CD4-positive, alpha-beta T cell treated with Interleukin-17A for 1 hour (primary cell): ENCODE measurements at regions not wholly inside any gene's neighbourhood (a gene's known extent, or its start where the extent isn't known, plus 50 kb on each side); places are given as distances from the start of the nearest gene placed in this dataset.

Experiments
- DNase-seq: peaks from one replicate; pipeline ENCODE4 v3.0.0-alpha.2; 2020

DNA sequence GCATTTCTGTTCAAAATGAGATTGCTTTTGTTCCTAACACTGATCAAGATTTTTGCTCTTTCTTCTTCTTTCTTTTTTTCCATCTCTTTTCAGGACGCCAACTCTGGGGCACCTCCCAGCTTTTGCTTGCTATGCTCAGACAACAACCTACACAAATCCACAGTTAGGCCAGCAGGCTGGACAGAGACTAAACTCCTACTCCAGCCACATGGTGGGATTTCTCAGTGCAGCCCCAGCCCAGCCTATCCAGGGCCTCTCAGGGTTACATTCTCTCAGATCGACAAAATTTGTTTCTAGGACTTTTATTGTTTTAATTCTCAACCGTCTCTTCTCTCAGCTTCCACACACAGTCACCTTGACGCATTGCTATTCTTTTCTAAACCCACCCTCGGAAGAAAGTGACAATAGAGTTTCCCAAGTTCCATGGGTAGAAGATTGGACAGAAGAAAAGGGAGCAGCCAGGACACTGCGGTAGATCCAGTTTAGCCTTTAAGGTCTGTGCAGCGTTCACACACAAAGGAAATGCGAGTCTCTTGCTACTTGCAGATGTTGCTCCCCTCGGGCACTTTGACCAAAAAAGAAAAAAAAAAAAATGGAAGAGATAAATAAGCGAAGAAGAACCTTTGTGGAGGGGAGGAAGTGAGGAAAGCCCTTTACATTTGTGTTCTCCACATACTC, 588.6 kb upstream of the GRAMD2B start:
- no peak for DNase-seq

DNA sequence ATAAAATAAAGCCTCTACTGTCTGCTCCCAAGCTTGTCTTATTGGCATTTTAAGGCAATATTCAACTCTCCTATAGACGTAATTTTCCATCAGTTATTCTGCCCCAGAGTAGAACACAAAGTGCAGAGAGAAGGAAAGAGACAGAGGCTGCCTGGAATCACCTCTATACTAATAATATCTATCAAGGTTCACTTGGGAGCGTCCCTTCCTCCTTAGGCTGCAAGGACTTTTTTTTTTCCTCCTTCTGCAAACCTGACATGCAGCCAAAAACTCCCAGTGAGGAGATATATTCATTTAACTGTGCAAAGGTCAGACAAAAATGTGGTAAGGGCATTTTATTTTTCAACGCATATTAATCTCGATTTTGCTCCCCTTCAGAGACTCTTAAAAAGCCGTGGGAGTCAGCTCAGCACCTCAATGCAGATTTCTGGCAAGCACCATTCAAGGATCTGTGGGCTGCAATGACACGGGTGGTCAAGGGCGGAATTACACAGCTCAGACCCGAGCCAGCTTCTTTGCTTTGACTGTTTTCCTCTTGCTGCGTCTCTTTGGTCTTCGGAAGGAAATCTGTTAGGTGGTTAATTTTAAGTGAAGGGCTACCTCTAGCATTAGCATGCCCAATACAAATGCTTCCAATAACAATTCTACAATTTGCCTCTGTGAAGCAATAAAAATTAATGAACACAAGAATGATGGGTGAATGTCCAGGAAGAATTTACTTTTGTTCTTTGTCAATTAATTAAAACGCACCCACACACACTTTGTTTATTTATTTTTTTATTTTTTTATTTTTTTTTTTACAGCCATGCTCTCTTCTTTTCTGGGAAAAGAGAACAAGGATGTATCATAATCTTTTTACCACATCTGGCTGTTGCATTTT, 587.7 kb upstream of the GRAMD2B start:
- DNase-seq, result no peak

DNA sequence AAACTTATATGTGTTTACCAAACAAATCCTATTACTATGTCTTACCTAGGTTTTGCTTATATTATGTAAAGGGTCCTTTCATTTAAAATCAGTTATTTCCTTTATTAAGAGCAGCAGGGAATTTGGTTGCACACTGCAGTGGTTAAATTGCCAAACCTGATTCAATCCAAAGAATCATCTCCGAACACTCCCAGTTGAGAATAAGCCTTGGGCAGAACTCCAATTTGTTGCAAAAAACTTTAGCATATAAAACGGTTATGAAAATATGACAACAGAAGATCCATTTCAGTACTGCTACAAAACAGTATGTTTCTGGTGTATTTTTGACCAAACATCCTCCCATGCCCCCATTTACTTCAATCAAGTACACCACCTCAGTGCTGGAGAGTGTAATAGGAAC, 587.0 kb upstream of the GRAMD2B start:
- DNase-seq, result no peak

DNA sequence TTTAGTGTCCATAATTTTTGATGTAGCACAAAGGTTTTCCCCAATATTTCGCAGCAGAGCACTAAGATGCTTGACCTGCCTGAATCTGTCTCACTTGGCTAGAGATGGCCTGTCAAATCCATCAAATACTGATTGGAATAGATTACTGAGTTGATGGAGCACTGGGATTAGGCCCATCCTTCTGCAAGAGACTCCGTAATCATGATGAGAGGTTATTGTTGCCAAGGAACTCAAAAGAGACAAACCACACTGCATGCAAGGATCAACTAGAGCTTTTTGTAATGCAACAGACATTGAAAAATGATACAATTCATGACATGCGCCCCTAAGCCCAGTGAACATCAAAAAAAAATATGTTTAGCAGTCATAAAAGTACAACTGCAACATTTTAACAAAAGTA, 585.3 kb upstream of the GRAMD2B start:
- no peak for DNase-seq

DNA sequence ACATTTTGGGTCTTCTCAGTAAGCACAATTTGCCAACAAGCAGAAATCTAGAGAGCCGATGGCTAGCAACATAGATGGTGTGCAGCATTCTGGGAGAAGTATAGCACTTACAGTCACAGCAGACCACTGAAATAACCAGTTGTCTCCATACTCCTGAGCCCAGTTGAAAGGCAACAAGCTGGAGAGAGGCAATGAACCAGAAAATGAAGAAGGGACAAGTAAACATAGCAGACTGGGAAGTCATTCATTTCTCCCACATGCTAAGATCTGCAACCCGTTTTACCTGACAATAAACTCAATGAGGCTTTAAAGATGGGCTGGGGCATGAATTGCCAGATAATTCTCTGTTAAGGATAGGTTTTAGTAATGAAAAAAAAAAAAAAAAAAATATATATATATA, 575.6 kb upstream of the GRAMD2B start:
- DNase-seq, result no peak

DNA sequence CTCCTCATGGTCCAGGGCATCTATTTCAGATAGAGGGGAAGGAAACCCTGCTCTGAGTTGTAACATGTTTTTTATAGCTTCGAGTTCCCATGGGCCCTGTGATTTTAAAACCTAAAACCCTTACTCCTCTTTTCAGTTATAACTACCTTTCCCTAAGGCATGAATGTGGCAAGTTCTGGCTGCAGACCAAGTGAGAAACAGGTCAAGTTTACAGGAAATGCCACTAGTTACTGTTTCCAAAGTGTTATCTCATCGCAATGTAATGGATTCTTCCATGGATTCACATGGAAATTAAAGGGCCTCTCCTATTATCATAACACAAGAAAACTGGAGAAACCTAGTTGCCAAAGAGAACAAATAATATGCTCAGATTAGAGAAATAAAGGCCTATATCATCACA, 574.5 kb upstream of the GRAMD2B start:
- no peak for DNase-seq

DNA sequence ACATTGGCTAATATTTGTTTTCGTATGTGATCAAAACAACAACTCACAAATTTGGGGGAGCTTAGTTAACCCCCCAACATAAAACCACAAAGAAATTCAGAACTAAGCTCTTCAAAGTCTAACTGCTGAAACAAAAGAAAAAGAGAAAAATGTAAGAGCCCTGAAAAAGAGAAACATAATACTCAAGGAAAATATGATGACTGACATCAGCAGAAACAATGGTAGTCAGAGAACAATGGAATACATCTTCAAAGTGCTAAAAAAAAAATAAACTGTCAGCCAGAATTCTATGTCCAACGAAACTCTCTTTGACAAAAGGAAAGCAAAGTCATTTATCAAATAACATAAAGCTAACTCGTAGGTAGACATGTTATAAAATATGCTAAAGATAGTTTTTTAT, 566.3 kb upstream of the GRAMD2B start:
- no peak for DNase-seq

DNA sequence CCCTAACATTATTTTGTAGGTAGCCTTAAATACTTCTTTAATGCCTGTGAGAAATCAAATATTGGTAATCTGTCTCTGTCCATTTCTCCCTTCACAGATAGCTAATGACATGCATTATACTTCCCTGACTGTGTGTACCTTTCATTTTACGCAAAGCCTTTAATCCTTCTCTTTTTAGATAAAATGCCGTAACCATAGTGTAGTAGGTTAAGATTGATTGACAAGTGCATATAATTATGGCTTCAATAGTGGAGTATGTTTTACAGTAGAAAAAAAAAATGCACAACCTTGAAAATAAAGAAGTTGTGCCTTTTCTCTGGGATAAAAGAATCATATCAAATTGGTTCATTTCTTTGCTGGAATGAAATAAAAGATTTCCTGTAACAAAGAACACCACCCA, 559.6 kb upstream of the GRAMD2B start:
- no peak for DNase-seq

DNA sequence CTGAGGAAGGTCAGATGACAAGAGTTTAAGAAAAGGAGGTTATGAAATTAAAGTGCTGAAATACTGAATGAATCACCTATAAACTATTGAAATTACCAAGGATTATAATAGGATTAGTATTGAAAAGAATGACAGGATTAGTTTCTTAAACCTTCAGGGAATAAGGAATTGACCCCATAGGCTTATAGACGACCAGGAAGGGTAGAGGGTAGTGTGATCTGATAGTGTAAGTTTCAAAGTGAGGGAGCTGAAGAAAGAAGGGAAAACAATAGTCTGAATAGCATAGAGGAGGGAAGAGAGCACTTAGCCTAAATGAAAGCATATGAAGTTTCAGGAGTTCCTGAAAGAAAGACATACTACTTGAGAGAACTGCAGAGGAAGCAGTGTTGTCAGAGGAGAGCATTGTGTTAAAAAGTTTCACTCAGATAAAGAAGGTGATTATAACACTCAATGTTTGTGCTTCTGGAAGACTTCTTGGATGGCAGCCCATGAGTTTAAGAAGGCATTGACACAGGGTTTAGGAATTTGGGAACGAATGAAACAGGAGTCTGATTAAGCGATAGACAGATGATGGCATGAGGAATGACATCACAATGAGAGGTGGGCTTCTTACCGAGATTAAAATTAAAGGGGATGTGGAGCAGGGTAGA, 557.9 kb upstream of the GRAMD2B start:
- no peak for DNase-seq

DNA sequence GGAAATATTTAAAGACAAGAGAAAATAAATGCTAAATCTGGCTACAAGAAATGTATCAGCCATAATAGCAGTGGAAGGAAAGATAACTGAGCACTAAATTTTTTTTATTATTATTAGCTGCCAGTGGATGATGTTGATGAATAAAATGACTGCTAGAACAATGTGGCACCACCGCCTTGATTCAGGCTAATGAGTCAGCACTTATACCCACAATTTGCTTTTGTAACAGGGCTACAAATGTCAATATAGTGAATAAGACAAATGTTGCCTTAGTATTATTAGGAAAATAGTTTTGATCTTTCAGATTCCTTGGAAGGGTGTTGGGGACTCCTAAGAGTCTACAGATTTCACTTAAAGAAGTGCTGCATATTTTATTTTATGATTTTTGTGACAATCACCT, 555.2 kb upstream of the GRAMD2B start:
- no peak for DNase-seq

DNA sequence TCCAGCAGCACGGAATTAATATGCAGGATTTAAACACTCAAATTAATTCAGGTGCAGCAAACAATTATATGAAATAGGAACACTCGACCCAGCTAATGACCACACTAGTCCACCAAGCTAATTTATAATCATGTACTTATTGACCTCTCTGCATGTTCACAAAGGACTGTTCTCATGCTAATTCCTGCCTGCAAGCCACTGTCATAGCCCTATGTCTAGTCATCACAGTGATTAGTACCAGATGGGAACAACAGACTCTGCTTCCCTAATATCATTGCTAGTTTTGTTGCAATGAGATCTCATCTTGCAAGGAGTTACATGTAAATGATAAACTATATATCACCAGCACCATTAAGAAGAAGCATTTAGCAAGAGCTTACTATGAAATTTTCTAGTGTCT, 553.0 kb upstream of the GRAMD2B start:
- DNase-seq, result no peak

DNA sequence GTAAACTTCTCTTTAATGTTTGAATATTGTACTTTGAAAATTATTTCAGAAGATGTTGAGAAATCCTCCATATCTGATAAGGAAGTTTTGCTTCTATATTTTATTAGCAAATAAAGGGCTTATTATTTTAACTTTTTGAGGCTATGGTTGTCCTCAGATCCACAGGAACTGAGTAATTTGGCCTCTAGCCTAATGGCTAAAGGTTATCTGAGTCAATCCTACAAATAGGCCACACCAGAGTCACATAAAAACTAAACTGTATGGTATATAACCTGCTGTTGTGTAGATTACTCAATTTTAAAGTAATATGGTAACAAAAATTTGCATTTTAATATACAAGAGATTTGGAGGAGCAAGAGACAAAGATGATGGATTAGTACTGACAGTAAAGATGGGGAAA, 549.2 kb upstream of the GRAMD2B start:
- no peak for DNase-seq

DNA sequence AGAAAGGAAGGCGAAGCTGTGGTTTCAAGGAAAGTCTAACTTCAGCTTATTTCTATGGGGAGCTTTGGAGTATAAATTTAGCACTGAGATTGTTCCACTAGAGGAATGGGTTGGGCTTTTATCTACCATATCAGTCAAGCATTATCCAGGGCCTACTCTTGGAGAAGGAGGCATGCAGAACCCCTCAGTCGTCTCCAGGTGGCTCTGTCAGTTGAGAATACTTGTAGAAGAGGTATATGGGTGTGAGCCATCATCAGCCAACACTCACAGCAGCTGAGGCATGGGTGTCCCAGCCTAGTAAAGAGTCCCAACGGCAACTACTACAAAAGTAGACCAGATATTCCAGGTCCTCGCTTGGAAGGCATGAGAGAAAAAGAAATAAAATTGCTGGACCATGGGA, 548.5 kb upstream of the GRAMD2B start:
- no peak for DNase-seq

DNA sequence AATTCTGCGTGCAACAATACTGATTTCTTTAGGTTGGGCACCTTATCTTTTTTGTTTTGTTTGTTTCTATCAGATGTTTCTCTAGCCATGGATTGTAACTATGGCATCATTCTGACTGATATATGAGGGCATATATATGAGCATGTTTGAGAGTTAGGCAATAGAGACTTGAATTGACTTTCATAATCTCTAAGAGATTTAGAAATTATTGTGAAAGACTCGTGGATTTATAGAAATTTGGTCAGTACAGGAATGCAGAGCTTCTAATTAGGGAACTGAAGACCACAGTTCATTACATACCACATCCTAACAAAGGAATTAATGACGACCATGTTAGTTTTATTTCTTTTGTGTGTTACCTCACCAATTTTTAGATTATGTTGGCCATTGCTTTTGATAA, 546.0 kb upstream of the GRAMD2B start:
- no peak for DNase-seq

DNA sequence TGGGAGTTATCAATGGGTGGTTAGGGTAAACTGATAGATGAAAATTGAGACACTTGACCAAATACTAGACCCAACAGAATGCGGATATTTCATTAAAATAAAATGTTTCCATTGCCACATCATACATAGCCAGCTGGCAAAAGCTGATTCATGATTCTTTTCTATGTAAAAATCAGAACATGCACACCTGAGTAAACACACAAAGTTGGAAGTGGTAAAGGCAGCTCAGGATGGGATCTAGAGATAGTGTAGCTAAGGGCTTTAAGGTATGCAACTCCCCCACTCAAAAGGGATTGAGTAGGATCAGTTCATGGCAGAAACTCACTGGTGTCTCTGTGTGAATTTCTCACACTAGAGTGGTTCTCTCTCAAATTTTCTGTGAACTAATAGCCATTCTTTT, 541.1 kb upstream of the GRAMD2B start:
- no peak for DNase-seq

DNA sequence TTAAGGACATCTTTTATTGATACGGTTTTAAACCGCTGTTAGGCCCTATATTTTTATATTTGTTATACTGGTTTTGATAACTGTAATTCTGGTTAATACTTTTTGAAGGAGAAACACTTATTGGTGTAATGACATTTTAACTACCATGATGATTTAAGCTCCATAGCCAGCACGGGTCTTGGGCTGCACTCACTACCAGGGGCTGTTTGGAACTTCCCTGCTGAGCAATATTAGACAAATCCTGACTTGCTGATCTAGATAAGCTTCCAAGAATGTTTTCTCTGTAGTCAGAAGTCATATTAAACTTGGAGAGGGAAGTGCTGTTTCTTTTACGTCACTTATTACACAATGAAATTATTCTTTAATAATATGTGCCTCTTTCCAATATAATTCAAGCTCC, 540.0 kb upstream of the GRAMD2B start:
- no peak for DNase-seq

DNA sequence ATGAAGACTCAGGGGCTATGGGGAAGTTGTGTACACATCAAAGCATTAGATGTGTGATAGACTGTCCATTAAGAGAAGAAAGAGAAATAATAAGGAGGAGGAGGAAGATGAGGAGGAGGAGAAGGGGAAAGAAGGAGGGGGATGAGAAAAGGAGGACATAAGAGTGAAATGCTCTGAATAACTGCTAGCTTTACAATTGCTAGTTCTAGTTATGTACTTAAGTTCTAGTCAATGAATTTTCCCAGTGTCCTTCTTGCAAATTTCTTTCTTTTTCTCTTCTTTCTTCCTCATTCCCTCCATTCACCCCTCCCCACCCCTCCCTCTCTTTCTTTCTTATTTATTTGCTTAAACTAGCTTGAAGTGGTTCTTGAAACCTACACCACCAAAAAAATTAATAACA, 534.9 kb upstream of the GRAMD2B start:
- no peak for DNase-seq

DNA sequence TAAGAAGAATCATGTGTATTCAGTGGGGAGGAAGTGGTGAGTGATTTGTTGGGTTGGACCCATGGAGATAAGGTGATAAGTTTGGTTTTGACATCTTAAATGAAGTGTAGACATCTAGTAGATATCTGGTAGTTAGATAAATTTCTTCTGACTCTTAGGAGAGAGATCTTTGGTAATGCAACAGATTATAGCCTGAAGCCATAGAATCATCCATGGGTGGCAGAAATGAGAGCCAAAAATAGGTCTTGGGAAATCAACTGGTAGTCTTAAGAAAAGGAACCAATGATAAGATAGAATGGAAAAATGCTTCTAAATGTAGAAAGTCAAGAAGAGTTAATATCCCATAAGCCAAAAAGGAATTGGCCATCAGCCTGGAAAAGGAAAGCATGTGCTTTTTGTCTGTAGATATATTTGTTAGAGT, 532.7 kb upstream of the GRAMD2B start:
- no peak for DNase-seq

DNA sequence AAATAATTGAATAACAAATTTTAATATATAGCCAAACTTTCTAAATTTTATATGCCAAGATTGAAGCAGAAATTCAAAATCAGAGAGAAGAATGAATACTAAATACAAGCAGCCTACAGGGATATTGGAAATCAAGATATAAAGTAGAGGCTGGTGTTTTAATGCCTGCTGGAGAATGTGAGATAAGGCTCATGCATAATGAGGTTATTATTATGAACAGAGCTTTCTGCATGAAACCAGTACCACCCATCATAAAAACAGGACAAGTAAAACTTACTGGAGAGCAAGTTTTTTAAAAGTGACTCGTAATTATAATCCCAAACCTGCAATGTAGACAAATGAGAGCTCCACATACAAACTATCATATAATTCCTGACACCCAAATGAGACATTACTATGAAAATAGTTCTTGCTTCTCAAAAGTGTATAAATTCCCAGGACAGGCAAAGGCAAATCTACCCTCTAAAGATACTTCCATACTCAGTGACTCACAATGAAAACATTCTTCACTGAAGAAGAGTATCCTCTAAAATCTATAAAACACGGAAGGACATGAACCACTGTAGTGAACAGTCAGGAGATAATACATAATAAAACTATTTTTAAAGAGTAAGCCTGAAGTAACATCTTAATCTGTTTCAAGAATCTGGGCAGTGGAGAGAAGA, 532.0 kb upstream of the GRAMD2B start:
- no peak for DNase-seq

DNA sequence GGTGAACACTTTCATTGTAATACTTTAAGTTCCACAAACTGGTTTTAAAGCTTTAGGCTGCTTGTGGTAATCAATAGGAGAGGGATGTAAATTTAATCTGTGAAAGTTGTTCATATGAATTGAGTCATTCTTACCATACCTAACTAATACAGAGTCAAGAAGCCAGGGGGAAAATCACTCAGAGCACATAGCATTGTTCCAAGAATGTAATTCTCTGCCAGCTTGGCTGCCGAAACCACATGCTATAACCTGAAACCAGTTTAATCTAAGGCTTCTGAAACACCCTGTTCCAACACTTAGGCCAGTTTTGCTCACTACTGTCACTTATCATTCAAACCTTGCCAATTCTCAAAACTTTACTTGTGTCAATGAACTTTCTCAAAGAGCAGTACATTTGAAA, 528.8 kb upstream of the GRAMD2B start:
- no peak for DNase-seq

DNA sequence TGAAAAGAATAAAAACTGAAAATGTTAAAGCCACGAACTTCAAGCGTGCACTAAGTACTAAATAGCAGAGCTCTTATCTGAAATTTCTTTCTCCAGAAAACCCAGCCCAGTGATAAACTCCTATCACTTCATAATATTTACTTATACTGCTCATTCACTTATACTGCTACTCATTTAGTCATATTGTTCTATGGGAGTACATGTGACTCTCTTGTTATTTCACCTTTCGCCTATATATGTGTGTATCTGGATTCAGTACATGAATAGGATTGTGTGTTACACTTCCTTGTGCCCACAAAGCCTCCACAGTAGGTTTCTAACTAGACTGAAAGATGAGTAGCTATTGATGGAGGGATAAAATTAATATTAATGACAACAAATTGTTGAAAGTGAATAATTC, 526.8 kb upstream of the GRAMD2B start:
- DNase-seq, result no peak

DNA sequence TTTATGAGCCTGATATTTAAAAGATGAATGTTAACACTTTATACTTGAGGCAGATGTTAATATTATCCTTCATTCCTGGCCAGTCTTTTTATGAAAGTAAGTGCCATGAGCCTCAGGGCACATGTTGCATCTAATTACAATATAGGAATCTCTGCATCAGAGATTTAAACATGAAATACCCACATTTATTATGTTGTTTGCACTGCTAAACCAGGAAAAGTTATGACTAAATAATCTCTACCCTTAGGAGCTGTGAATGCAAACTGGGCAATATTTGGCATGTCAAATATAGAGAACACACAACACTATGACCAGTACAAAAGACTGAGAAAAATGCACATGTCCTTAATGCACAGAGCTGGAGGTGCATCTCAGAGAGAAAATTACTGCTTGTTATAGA, 526.1 kb upstream of the GRAMD2B start:
- DNase-seq, result no peak

DNA sequence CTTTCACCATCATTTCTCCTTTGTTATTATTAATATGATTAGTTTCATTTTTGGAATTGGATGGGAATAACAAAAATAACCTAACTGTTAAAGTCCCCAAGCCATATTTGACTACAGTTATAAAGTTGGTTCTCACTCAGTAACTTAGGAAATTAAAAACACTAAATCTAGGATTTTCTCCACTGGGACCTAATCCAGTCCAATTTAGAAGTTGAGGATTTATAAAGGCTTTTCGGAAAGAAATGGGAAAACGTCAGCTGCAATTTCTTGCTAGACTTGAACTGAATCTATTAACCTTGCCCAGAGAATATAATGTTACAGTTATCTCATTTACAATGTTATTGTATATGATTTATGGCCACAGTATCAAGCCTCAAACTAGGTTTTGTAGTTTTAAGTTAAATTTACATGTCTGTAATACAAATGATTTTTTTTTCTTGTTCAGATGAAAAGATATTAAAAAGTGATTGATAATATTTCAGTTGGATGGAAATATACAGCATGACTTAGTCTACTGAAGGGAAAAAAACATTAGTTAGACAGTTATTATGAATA, 524.3 kb upstream of the GRAMD2B start:
- DNase-seq, result no peak
